Keratinocyte (primary cell): ENCODE measurements at regions not wholly inside any gene's neighbourhood (a gene's known extent, or its start where the extent isn't known, plus 50 kb on each side); places are given as distances from the start of the nearest gene placed in this dataset.

Source experiments
- DNase-seq: peaks from one replicate; pipeline ENCODE4 v3.0.0-alpha.2; 2011; ENCODE audit warnings: low read depth, missing footprints, low spot score
- FAIRE-seq: peaks from 2 replicates; lab custom pipeline; 2011; peaks lifted over from hg19 to GRCh38; lab: Jason Lieb, UNC
- H2AFZ ChIP-seq: 2 replicates; pipeline ENCODE4 v1.6.0; 2012; ENCODE audit warnings: low read length, control low read depth, inconsistent platforms; ENCODE audit not compliant: control insufficient read depth
- H3K27ac ChIP-seq: 2 replicates; pipeline ENCODE4 v1.5.1; 2011; ENCODE audit warnings: low read length; ENCODE audit not compliant: control insufficient read depth, insufficient read depth
- H3K27me3 ChIP-seq: 3 replicates; pipeline ENCODE4 v1.6.0; 2011; ENCODE audit warnings: low read length; ENCODE audit not compliant: control insufficient read depth, insufficient read depth; ENCODE audit errors: extremely low read depth
- H3K36me3 ChIP-seq, 2 experiments: 2 replicates in 1 of 2; 3 replicates in 1 of 2; pipeline ENCODE4 v1.5.1; 2011; ENCODE audit warnings: low read length in 2 of 2, mild to moderate bottlenecking in 1 of 2; ENCODE audit not compliant: control insufficient read depth in 2 of 2, insufficient read depth in 2 of 2; ENCODE audit errors: extremely low read depth in 1 of 2
- H3K4me1 ChIP-seq: 3 replicates; pipeline ENCODE4 v1.5.1; 2011; ENCODE audit warnings: low read length; ENCODE audit not compliant: control insufficient read depth, insufficient read depth; ENCODE audit errors: extremely low read depth
- H3K4me2 ChIP-seq: 3 replicates; pipeline ENCODE4 v1.6.0; 2011; ENCODE audit warnings: low read depth, low read length; ENCODE audit not compliant: control insufficient read depth, insufficient read depth; ENCODE audit errors: extremely low read depth
- H3K4me3 ChIP-seq, 3 experiments: fragments of 200-600 bp in 1 of 3; sonication (generic) in 1 of 3; 2 replicates in 2 of 3; 3 replicates in 1 of 3; pipeline ENCODE4 v1.5.1; 2011 to 2016; ENCODE audit warnings: low read length in 3 of 3, mild to moderate bottlenecking in 3 of 3, control low read depth in 2 of 3, inconsistent platforms in 1 of 3, low read depth in 1 of 3, mixed read lengths in 1 of 3, mixed run types in 1 of 3, moderate library complexity in 1 of 3; ENCODE audit not compliant: control insufficient read depth in 2 of 3, insufficient read depth in 2 of 3; ENCODE audit errors: extremely low read depth in 1 of 3
- H3K79me2 ChIP-seq: 2 replicates; pipeline ENCODE4 v1.6.0; 2012; ENCODE audit warnings: low read length; ENCODE audit not compliant: control insufficient read depth, insufficient read depth
- H3K9ac ChIP-seq: 3 replicates; pipeline ENCODE4 v1.6.0; 2011; ENCODE audit warnings: low read length; ENCODE audit not compliant: control insufficient read depth, insufficient read depth; ENCODE audit errors: extremely low read depth
- H3K9me1 ChIP-seq: 3 replicates; pipeline ENCODE4 v1.6.0; 2011; ENCODE audit warnings: low read length; ENCODE audit not compliant: control insufficient read depth, insufficient read depth; ENCODE audit errors: extremely low read depth
- H3K9me3 ChIP-seq: 2 replicates; pipeline ENCODE4 v1.5.1; 2012; ENCODE audit warnings: low read depth, low read length; ENCODE audit not compliant: control insufficient read depth
- H4K20me1 ChIP-seq: 3 replicates; pipeline ENCODE4 v1.6.0; 2011; ENCODE audit warnings: low read length; ENCODE audit not compliant: control insufficient read depth, insufficient read depth; ENCODE audit errors: extremely low read depth
- EZH2 ChIP-seq: IDR thresholded peaks from one replicate; pipeline ENCODE4 v1.6.1; 2012; ENCODE audit warnings: inconsistent platforms, mild to moderate bottlenecking, low read length, moderate library complexity
- dilution Hi-C: fragments of 300-500 bp; cut with MboI; formaldehyde crosslinking; loops from one replicate; pipeline ENCODE4 v1.7.0; 2020; ENCODE audit warnings: low sequenced_read_pairs; ENCODE audit not compliant: extremely low pct_ligation_motif_present
- TF ChIP-seq, protein P1 (sequence below), 3 experiments: IDR thresholded peaks in 1 of 3; conservative IDR thresholded peaks in 1 of 3; optimal IDR thresholded peaks in 1 of 3; 2 replicates in 2 of 3; 3 replicates in 1 of 3; pipeline versions ENCODE3 to v1.5.1; 2011; ENCODE audit warnings: low read length in 3 of 3, mild to moderate bottlenecking in 3 of 3, moderate library complexity in 2 of 3, control low read depth in 1 of 3, inconsistent platforms in 1 of 3; ENCODE audit not compliant: insufficient read depth in 2 of 3; ENCODE audit errors: extremely low read depth in 1 of 3

GRCh38 chr6:15904651-15905376 is 224.1 kb upstream of the MYLIP start:
- Histone ChIP-seq H3K36me3 (no peaks in the 10 kb centered on the region), H3K27ac (no peak overlapping the region), H3K79me2 (no peaks in the 10 kb centered on the region), H4K20me1 (no peaks in the 10 kb centered on the region), H3K27me3 (no peaks in the 10 kb centered on the region), H3K9ac (no peak overlapping the region), H2AFZ (no peak overlapping the region), H3K9me1 (no peaks in the 10 kb centered on the region), H3K4me1 (peaks cover 35% of the 10 kb centered on the region), H3K9me3 (no peaks in the 10 kb centered on the region), H3K4me3 (no peak overlapping the region), H3K4me2 (no peak overlapping the region)
- dilution Hi-C loops, result no loop called here
- FAIRE-seq (no peak), DNase-seq (no peak)
- no peak for TF ChIP-seq EZH2
- TF ChIP-seq, protein P1, sequence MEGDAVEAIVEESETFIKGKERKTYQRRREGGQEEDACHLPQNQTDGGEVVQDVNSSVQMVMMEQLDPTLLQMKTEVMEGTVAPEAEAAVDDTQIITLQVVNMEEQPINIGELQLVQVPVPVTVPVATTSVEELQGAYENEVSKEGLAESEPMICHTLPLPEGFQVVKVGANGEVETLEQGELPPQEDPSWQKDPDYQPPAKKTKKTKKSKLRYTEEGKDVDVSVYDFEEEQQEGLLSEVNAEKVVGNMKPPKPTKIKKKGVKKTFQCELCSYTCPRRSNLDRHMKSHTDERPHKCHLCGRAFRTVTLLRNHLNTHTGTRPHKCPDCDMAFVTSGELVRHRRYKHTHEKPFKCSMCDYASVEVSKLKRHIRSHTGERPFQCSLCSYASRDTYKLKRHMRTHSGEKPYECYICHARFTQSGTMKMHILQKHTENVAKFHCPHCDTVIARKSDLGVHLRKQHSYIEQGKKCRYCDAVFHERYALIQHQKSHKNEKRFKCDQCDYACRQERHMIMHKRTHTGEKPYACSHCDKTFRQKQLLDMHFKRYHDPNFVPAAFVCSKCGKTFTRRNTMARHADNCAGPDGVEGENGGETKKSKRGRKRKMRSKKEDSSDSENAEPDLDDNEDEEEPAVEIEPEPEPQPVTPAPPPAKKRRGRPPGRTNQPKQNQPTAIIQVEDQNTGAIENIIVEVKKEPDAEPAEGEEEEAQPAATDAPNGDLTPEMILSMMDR (optimal IDR thresholded peaks at IDR 0.05 in 1 of 3, IDR thresholded peaks at IDR 0.05 in 1 of 3, conservative IDR thresholded peaks at IDR 0.05 in 1 of 3; ENCODE audit: extremely low read depth in 1 of 3, insufficient read depth in 2 of 3, low read length in 3 of 3), result no peak

GRCh38 chr6:15901141-15902115 is 227.5 kb upstream of the MYLIP start:
- Histone ChIP-seq H3K27ac (peak overlapping the region; percentile 82), H3K4me3 (peak overlapping the region in 2 of 3 experiments; percentile 27), H3K4me1 (peaks cover 25% of the 10 kb centered on the region), H3K9me1 (no peaks in the 10 kb centered on the region), H3K4me2 (peak overlapping the region; percentile 73), H3K9ac (peak overlapping the region; percentile 46), H3K9me3 (no peaks in the 10 kb centered on the region), H3K79me2 (no peaks in the 10 kb centered on the region), H3K27me3 (no peaks in the 10 kb centered on the region), H3K36me3 (no peaks in the 10 kb centered on the region), H2AFZ (peak overlapping the region; percentile 72), H4K20me1 (no peaks in the 10 kb centered on the region)
- TF ChIP-seq, protein P1 (optimal IDR thresholded peaks at IDR 0.05 in 1 of 3, IDR thresholded peaks at IDR 0.05 in 1 of 3, conservative IDR thresholded peaks at IDR 0.05 in 1 of 3; ENCODE audit: extremely low read depth in 1 of 3, insufficient read depth in 2 of 3, low read length in 3 of 3), result peak in 1 of 3 experiments; percentile 13
- no peak for TF ChIP-seq EZH2
- DNase-seq (peak; percentile 75), FAIRE-seq (peak; percentile 73)
- dilution Hi-C loops, result no loop called here
